ENCODE measurements at regions not wholly inside any gene's neighbourhood (a gene's known extent, or its start where the extent isn't known, plus 50 kb on each side); places are given as distances from the start of the nearest gene placed in this dataset.

- no peak for DNase-seq (ENCODE audit: low read depth)
These were observed 130.4 kb downstream of the GLI2 start for GRCh38 chr2:120866071-120866470.

DNA sequence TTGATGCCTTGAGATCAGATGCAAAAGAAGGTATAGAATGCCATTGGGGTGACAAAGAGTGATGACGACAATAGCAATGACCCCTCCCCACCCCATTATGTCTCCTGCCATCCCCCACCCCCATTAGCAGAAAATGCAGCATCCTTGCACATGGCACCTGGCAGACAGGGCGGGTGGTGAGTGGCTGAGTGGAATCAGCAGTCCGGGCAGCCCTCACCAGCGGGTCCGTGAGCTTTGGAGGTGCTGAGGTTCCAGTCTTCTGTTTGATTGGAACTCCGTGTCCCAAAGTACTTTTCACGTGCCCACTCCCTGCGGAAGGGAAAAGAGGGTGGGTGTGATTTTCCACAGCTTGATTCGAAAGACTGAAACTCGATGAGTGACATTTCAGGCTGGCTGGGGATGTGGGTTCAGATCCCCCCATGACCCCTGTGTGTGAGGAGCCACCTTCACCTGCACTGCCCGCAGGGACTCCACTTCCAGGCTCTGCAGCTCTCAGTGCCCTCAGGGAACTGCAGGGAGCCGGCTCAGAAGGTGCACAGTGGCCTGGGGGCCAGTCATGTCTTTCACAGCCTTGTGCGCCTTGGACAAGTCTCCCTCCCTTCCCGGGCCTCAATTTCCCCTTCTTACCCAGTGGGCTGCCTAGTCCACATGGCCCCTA, 130.9 kb downstream of the GLI2 start:
- DNase-seq (ENCODE audit: low read depth): no peak

DNA sequence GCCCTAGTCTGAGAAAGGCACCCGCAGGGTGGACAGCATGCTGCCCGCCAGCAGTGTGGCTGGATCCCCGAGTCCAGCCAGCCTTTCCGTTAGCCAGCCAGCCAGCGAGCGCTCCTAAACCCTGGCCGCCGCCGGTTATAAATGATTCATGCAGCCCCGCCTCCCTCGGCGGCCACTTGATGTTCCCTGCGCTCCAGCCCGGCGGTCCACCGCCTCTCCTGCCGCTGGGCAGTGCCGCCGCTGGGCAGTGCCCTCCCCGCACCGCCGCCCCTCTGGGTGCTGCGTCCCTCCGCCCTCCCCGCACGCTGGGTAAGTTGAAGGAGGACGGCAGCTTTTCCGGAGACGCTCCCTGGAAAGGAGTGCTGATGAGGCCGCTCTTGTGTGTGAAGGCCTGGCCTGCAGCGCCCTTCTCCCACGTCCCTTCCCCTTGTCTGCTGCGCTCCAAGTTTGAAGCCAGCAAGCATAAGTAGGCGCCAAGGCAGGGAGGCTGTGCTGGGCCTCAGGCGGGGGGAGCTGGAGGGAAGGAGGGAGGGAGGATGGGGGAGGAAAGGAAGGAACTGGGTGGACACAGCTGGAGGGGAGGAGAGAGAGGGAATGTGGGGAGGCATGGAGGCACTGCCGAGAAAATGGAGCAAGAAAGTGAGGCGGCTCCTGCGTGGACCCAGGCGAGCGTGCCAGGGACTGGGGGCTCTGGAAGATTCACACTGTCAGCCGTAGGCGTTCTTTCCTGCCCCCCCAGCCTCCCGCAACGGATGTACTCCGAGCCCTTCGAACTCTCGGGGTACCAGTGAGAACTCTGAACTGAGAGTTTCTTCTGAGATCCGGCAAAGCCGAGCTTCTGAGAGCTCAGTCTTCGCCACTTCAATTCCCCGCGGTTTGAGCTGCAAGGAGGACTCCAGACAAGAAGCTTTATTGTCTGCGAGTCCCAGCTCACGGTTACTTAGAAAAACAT, 131.9 kb downstream of the GLI2 start:
- DNase-seq (ENCODE audit: low read depth): no peak

DNA sequence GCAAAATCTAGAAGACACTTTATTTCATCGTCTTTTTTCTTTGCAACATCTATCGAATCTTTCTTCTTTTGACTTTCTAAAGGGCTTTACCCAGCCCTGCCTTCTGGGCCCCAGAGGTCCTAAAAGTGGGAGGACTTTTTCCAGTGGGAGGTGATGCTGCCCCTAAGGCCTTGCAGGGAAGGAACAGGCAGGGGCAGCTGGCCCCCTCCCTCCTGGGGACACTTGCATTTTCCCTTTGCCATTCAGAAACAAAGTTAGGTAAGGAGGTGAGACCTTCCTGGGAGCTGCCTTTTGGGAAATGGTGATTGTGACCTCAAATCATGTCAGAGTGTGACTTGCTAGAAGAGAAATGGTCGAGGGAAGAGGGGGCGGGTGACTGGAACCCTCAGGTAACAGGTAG, 132.7 kb downstream of the GLI2 start:
- DNase-seq (ENCODE audit: low read depth): no peak

DNA sequence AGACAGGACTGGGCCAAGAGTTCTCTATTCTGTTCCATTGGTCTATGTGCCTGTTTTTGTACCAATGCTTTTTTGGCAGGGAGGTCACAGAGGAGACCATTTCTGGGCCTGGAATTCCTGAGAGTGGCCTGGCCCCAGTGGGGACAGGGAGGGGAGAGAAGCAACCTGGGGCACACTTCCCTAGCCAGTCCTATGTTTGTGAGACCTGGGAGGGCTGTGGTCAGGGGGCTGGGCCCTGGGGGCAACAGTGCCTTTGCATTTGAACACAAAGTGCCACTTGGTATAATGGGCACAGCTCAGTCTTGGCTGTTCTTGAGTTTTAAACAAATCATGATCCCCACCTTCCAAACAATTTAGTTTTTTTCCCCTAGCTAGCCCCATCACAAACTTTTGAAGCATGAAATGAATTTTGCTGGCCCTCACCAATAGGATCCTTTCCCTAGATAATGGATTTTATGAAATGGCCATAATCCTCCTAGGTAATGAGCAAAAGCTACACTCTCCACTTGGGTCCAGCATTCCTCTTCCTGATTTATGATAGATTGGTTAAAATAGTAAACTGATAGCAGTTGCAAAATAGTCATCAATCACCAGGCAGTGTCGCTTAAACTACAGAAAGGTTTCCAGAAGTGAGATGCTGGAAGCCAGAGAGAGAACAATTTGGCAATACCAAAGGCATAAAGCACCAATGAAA, 133.5 kb downstream of the GLI2 start:
- no peak for DNase-seq (ENCODE audit: low read depth)

GRCh38 chr2:120869730-120870466, 134.2 kb downstream of the GLI2 start:
- no peak for DNase-seq (ENCODE audit: low read depth)

DNA sequence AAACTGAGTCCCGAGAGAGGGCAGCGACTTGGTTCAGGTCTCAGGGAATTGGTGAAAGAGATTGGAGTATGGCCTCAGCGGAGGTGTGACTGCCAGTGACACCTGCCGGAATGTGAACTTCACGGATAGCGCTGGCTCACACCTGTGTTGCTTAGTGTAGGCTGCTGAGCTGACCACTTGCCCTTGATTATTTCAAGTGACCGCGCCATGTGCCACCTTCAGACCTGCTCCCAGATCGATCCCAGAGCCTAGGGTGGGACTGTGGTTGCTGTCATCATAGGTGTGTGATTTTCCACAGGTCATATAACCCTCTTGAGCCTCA, 134.8 kb downstream of the GLI2 start:
- no peak for DNase-seq (ENCODE audit: low read depth)

GRCh38 chr2:120871016-120871635, 135.5 kb downstream of the GLI2 start:
- DNase-seq (ENCODE audit: low read depth): no peak

- no peak for DNase-seq (ENCODE audit: low read depth)
These were observed 136.4 kb downstream of the GLI2 start for GRCh38 chr2:120871881-120872620.

GRCh38 chr2:120873958-120874887, 138.6 kb downstream of the GLI2 start:
- no peak for DNase-seq (ENCODE audit: low read depth)

DNA sequence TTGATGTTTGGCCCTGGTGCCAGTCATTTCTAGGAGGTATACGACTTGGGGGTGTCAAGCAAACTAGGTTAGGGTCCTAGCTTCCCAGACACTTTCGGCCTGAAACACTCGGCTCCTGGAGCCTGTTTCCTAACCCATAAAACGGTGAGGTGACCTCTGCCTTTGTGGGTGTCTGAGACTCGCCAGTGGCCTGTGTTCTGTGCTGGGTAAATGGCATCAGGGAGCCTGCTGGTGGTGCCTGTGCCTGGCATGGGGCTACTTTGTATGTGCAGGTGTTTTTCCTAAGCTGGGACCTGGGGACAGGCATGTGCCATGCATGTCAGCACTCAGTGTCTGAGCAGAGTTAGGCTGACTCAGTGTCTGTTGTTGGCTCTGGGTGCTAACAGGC, 139.2 kb downstream of the GLI2 start:
- no peak for DNase-seq (ENCODE audit: low read depth)

DNA sequence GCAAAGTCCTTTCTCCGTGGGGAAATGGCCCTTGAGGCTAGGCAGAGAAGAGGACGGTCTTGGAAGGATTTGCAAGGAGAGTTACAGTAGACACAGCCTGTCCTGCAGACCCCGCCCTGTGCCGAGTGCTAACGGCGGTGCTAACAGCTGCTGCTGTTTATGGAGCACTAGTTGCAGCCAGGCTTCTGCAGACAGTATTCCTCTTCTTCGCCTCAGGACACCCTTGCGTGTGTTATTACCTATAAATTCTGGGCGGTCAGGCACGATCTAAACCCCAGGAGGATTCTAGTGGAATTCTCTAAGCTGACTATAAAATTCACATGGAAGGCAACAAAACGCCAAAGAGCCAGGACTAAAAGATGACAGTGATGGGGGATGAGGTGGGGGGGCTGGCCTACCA, 139.8 kb downstream of the GLI2 start:
- DNase-seq (ENCODE audit: low read depth): no peak

DNA sequence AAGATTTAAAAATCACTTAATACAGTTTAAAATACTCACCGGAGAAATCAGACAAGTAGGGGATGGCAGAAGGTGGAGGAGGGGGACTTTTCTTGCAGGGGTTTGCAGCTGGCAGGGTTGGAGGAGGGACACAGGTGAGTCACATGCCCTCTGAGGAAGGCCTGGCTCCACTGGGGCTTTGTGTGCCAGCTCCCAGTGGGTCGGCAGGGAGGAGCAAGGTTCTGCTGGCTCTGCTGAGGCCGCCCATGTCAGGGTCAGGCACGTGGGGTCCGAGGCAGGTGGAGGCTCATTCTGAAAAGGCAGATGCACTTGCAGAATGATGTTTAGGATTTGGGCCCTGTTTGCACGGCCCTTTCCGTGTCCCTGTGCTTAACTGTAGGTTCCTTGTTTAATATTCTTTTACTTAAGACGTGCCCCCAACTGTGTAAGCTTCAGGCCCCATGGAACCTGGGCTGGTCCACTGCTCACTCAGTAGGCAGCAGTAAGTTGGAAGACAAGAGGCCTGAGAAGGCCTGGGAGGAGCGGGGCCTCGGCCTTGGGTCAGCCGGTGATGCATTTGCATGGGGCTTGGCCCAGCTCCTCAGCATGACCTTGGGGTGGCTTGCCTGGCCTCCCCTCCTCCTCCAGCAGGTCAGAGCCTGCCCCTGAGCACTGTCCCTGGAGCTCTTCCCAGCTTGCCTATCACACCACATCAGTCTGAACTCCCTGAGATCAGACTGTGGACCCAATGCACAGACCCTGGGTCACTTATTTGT, 141.0 kb downstream of the GLI2 start:
- DNase-seq (ENCODE audit: low read depth): no peak

DNA sequence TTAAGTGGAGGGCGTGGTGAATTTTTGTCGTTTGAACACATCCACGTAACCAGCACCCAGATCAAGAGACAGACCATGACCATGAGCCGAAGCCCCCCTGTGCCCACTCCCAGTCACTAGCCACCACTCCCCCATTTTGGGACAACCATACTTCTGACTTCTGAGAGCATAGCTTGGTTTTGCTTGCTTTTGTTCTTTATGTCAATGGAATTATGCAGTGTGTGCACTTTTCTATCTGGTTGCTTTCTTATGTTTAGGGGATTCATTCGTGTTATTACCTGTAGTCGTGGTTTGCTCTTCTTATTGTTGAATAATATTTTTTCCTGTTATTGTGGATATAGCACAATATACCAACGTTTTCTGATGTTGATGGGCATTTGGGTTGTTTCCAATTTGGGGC, 141.7 kb downstream of the GLI2 start:
- no peak for DNase-seq (ENCODE audit: low read depth)

DNA sequence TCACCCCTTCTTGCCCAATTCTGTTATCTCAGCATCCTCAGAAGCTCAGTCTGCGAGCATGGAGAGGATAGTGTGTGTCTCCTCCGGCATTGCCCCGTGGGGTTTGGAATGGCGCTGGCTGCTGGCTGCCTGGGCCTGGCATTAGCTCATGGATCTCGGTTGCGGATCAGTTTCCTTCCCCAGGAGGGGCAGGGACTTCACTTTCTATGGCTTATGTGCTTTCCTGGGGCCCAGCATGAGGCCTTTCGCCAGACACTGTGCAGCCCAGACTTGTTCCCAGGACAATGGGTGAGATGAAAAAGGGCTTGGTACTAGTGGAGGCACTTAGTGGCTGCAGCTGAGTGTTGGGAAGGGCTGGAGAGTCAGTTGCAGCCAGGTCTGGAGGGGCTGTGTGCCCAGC, 143.3 kb downstream of the GLI2 start:
- DNase-seq (ENCODE audit: low read depth): no peak

- DNase-seq (ENCODE audit: low read depth): no peak
These were observed 144.0 kb downstream of the GLI2 start for GRCh38 chr2:120879431-120880295.

GRCh38 chr2:120880381-120880780, 144.7 kb downstream of the GLI2 start:
- no peak for DNase-seq (ENCODE audit: low read depth)

Measured in stimulated activated CD8-positive, alpha-beta memory T cell treated with anti-CD3 and anti-CD28 coated beads, Interleukin-12 subunit alpha, Interleukin-12 subunit beta, amount 100 ng/mL, for 1 hour (primary cell).